GM10266 (cell line): ENCODE measurements at regions not wholly inside any gene's neighbourhood (a gene's known extent, or its start where the extent isn't known, plus 50 kb on each side); places are given as distances from the start of the nearest gene placed in this dataset.
A peak's percentile ranks its signal among the peaks of the same experiment; 100 is the strongest.
"Not testable (repeated sequence)": the region's sequence is repeated elsewhere in the genome, so short reads cannot be mapped to it uniquely, and the experiment has no call there.

Source experiments
- DNase-seq: peaks from one replicate; pipeline ENCODE4 v3.0.0; 2012; ENCODE audit errors: extremely low spot score
- CTCF ChIP-seq: IDR thresholded peaks from 2 replicates; pipeline ENCODE4 v1.5.1; 2012; ENCODE audit warnings: mild to moderate bottlenecking, low read depth; ENCODE audit not compliant: control insufficient read depth, insufficient read depth; ENCODE audit errors: missing control alignments

DNA sequence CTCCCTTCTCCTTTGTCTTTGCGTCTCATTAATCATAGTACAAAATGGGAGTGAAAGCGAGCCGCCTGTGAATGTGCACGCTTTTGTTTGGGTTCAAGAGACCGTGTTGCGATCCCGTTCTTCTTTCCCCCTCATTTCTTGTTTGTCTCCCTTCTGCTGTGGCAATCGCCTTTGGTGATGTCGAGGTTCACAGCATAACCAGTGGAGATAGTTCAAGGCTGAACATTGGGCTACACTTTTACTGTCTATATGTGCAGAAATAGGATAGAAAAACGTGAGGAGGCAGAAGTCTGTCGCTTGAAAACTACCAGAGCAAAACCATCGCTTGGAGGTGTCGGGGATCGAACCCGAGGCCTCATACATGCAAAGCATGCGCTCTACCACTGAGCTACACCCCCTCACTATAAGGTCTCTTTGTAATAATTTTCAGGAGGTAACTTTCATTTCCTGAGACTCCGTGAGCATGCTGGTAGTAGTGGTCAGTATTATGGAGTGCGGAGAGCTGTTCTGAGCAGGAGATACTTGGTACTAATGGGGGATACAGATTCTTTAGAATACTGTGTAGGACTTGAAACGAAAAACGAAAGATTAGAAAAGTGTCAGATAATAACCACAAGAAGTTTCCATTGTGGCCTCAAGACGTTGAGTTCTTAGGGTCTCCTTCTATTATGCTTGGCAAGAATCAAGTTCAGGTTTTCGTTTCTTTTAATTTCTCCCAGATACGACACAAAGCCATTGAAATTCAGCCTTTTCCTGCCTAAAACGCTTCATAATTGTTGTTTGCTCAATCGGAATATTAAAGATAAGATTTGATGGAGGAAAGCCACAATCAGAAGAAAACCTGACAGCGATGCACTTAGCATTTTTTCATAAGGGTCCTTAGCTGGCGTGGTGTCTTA lies 106.6 kb downstream of the TRIM27 start:
- TF ChIP-seq CTCF, result no peak
- peak; percentile 30 for DNase-seq

DNA sequence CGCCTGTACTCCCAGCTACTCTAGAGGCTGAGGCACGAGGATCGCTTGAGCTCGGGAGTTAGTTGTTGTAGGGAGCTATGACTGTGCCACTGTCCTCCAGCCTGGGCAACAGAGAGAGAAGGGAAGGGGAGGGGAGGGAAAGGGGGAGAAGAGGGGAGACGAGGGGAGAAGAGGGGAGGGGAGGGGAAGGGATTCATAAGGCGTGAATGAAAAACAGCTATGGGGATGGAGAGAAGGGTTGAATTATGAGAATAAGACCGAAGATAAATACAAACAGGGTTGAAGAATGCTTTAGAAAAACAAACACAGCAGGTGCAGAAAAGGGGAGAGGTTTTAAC lies 106.0 kb downstream of the TRIM27 start:
- no peak for TF ChIP-seq CTCF
- no peak for DNase-seq

- no peak for TF ChIP-seq CTCF
- DNase-seq, result no peak
Measured at GRCh38 chr6:28824793-28825731, 98.7 kb downstream of the TRIM27 start.

- TF ChIP-seq CTCF, result no peak
- DNase-seq, result no peak
Measured at GRCh38 chr6:28825732-28826293, 98.0 kb downstream of the TRIM27 start.

- DNase-seq, result not testable (repeated sequence)
Measured at GRCh38 chr6:28831683-28832082, 92.1 kb downstream of the TRIM27 start.

DNA sequence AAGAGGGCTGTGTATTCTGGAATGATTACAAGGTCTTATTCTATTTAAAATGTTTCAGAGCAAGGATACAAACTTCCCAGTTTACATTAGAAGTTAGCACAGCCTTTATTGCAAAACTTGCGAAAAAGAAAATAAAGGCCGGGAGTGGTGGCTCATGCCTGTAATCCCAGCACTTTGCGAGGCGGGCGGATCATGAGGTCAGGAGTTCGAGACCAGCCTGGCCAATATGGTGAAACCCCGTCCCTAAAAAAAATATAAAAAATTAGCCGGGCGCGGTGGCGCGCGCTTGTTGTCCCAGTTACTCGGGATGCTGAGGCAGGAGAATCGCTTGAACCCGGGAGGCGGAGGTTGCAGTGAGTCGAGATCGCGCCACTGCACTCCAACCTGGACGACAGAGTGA lies 87.1 kb downstream of the TRIM27 start:
- DNase-seq, result not testable (repeated sequence)

DNA sequence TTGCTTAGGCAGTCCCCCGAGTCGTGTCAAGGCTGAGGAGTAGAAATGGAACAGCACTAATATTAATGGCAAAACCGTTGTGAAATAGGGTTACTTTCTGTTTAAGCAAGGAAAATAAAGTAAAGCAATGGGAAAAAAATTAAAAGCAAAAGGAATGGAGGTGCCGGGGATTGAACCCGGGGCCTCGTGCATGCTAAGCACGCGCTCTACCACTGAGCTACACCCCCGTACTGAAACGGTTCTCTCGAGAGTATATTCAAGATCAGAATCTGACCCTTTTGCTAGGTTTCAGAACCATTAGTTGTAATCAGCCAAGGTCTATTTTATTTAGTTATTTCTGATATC lies 85.5 kb downstream of the TRIM27 start:
- no peak for TF ChIP-seq CTCF
- DNase-seq, result peak; percentile 56
